OCI-LY3 (cell line): ENCODE measurements at regions not wholly inside any gene's neighbourhood (a gene's known extent, or its start where the extent isn't known, plus 50 kb on each side); places are given as distances from the start of the nearest gene placed in this dataset.

Source experiments
- H2AFZ ChIP-seq: fragments of 200-600, 300-600 bp; shearing (Covaris generic); 2 replicates; pipeline ENCODE4 v1.6.0; 2014; ENCODE audit warnings: antibody characterized with exemption, low read depth, low read length
- H3K27ac ChIP-seq: fragments of 200-600, 300-600 bp; sonication (generic); 2 replicates; pipeline ENCODE4 v1.5.1; 2014; ENCODE audit warnings: mild to moderate bottlenecking, low read length, moderate library complexity, mixed read lengths
- H3K27me3 ChIP-seq: fragments of 200-600, 300-600 bp; sonication (generic); 2 replicates; pipeline ENCODE4 v1.6.1; 2014; ENCODE audit warnings: low read depth, low read length, mixed read lengths
- H3K36me3 ChIP-seq: fragments of 200-600, 300-600 bp; sonication (generic); replicated peaks from 2 replicates; pipeline ENCODE3; 2014; ENCODE audit warnings: low read depth, low read length, mixed read lengths
- H3K4me1 ChIP-seq: fragments of 300-600, 200-600 bp; sonication (generic); 2 replicates; pipeline ENCODE4 v1.6.1; 2014; ENCODE audit warnings: low read length, mixed read lengths
- H3K4me2 ChIP-seq: fragments of 200-600, 300-600 bp; sonication (generic); 2 replicates; pipeline ENCODE4 v1.6.1; 2014; ENCODE audit warnings: low read length, mixed read lengths
- H3K4me3 ChIP-seq: fragments of 300-600, 200-600 bp; sonication (generic); 2 replicates; pipeline ENCODE4 v1.5.1; 2014; ENCODE audit warnings: antibody characterized with exemption, mild to moderate bottlenecking, low read length, moderate library complexity
- H3K79me2 ChIP-seq: fragments of 300-600, 200-600 bp; shearing (Covaris generic); 2 replicates; pipeline ENCODE4 v1.6.1; 2014; ENCODE audit warnings: mild to moderate bottlenecking, low read length, mixed read lengths
- H3K9ac ChIP-seq: fragments of 300-600, 200-600 bp; shearing (Covaris generic); 2 replicates; pipeline ENCODE4 v1.6.0; 2014; ENCODE audit warnings: mild to moderate bottlenecking, low read length, moderate library complexity
- H3K9me3 ChIP-seq: fragments of 200-600, 300-600 bp; shearing (Covaris generic); 2 replicates; pipeline ENCODE4 v1.6.1; 2014; ENCODE audit warnings: low read length, mixed read lengths; ENCODE audit not compliant: insufficient read depth
- H4K20me1 ChIP-seq: fragments of 200-600, 300-600 bp; sonication (generic); 2 replicates; pipeline ENCODE4 v1.6.1; 2016; ENCODE audit warnings: low read length, mixed read lengths; ENCODE audit not compliant: insufficient read depth
- CTCF ChIP-seq: fragments of 200-600, 300-600 bp; sonication (generic); IDR thresholded peaks from 2 replicates; pipeline ENCODE4 v1.5.1; 2014; ENCODE audit warnings: antibody characterized with exemption, low read length, low read depth
- EZH2phosphoT487 ChIP-seq: fragments of 200-600 bp; shearing (Covaris generic); IDR thresholded peaks from 2 replicates; pipeline ENCODE4 v1.6.1; 2018; ENCODE audit warnings: antibody characterized with exemption, mixed run types, low read depth

DNA sequence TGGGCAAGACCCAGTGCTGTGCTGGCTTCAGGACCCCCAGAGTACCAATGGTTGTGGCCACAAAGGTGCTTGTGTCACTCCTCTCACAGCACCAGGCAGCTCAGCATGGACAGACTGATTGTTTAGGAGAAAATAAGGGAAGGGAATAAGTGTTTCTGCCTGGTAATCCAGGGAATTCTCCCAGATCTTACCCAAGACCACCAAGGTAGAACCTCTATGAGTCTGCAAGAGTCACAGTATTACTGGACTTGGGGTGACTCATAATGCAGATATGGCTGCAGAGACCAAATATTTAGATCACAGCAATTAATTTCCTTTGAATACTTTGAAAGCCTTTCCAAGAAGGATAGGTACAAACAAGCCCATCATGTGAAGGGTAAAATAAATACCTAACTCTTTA lies 1178.3 kb upstream of the FLRT2 start:
- Histone ChIP-seq H3K27me3 (no peaks in the 10 kb centered on the region; the same call in 1 of the 2 replicates), H3K9ac (no peak overlapping the region)

DNA sequence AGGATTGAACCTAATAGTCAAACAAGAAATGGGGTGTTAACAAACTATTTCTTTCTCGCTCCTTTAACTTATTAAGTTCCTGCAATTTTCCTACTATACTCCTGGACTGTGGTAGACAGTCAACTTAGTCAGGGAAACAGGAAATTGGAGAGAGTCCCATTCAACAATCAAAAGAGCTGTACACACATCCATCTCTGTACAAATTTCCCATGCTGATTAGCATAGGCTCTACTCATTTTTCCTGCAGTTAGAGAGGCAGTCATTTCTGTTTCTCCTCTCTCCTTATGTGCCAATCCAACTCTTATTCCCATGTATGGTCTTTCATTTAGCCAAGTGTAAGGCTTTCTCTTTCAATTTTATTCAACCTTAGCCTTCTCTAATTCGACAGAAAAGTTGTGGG lies 1168.5 kb upstream of the FLRT2 start:
- H3K27ac ChIP-seq: no peak overlapping the region
- H3K9me3 ChIP-seq: no peaks in the 10 kb centered on the region
- no peaks in the 10 kb centered on the region for H3K4me1 ChIP-seq
- H3K36me3 ChIP-seq: no peaks in the 10 kb centered on the region
- TF ChIP-seq CTCF (no peak), EZH2phosphoT487 (no peak)
- no peak overlapping the region for H3K4me3 ChIP-seq
- no peak overlapping the region for H3K9ac ChIP-seq
- H2AFZ ChIP-seq: no peak overlapping the region
- no peaks in the 10 kb centered on the region for H3K27me3 ChIP-seq
- no peaks in the 10 kb centered on the region for H3K79me2 ChIP-seq
- no peak overlapping the region for H3K4me2 ChIP-seq
- H4K20me1 ChIP-seq: no peaks in the 10 kb centered on the region

More for the DNA sequence above, 1178.3 kb upstream of the FLRT2 start:
- H3K9me3 ChIP-seq: peaks cover 9% of the 10 kb centered on the region; the same call in 1 of the 2 replicates
- peaks cover 11% of the 10 kb centered on the region for H3K36me3 ChIP-seq
- TF ChIP-seq EZH2phosphoT487: no peak
- TF ChIP-seq CTCF: no peak
- H3K4me3 ChIP-seq: no peak overlapping the region
- no peak overlapping the region for H3K27ac ChIP-seq
- H4K20me1 ChIP-seq: no peaks in the 10 kb centered on the region
- H2AFZ ChIP-seq: no peak overlapping the region
- no peak overlapping the region for H3K4me2 ChIP-seq
- H3K79me2 ChIP-seq: no peaks in the 10 kb centered on the region
- peaks cover 19% of the 10 kb centered on the region for H3K4me1 ChIP-seq

- Histone ChIP-seq H2AFZ (no peak overlapping the region), H3K4me1 (peaks cover 9% of the 10 kb centered on the region), H3K27me3 (no peaks in the 10 kb centered on the region), H3K4me2 (no peak overlapping the region), H3K27ac (no peak overlapping the region), H3K9ac (no peak overlapping the region), H3K79me2 (no peaks in the 10 kb centered on the region), H3K4me3 (no peak overlapping the region), H3K36me3 (no peaks in the 10 kb centered on the region), H3K9me3 (no peaks in the 10 kb centered on the region), H4K20me1 (no peaks in the 10 kb centered on the region)
- TF ChIP-seq CTCF (no peak), EZH2phosphoT487 (no peak)
Observed at GRCh38 chr14:84375235-84375634, 1154.7 kb upstream of the FLRT2 start.

- no peak overlapping the region for H3K9ac ChIP-seq
- H3K27me3 ChIP-seq: no peaks in the 10 kb centered on the region
- no peaks in the 10 kb centered on the region for H4K20me1 ChIP-seq
- H3K4me1 ChIP-seq: no peaks in the 10 kb centered on the region
- no peaks in the 10 kb centered on the region for H3K9me3 ChIP-seq
- H3K79me2 ChIP-seq: no peaks in the 10 kb centered on the region
- H3K36me3 ChIP-seq: no peaks in the 10 kb centered on the region
- no peak overlapping the region for H2AFZ ChIP-seq
- no peak overlapping the region for H3K4me2 ChIP-seq
- H3K4me3 ChIP-seq: no peak overlapping the region
- H3K27ac ChIP-seq: no peak overlapping the region
- TF ChIP-seq CTCF (no peak), EZH2phosphoT487 (no peak)
Observed at GRCh38 chr14:84390010-84390409, 1139.9 kb upstream of the FLRT2 start.
